RWPE2 (cell line): ENCODE measurements at regions not wholly inside any gene's neighbourhood (a gene's known extent, or its start where the extent isn't known, plus 50 kb on each side); places are given as distances from the start of the nearest gene placed in this dataset.

Experiments used
- ATAC-seq: fragments of 200-7000 bp; cut with Tn5 transposase; 3 replicates; pipeline ENCODE4 v1.9.1; 2021; ENCODE audit warnings: low read depth
- DNase-seq: peaks from one replicate; pipeline ENCODE4 v3.0.0-alpha.2; 2020; ENCODE audit warnings: low spot score
- H3K27ac ChIP-seq: fragments of 450-650 bp; 2 replicates; pipeline ENCODE4 v1.5.1; 2017; ENCODE audit warnings: mild to moderate bottlenecking; ENCODE audit not compliant: poor library complexity, severe bottlenecking
- H3K27me3 ChIP-seq: fragments of 250-450 bp; sonication (Bioruptor Pico); 2 replicates; pipeline ENCODE4 v1.5.1; 2021; ENCODE audit warnings: mild to moderate bottlenecking, moderate library complexity; ENCODE audit not compliant: insufficient read depth, poor library complexity, severe bottlenecking
- H3K36me3 ChIP-seq: fragments of 250-450 bp; sonication (Bioruptor Pico); 2 replicates; pipeline ENCODE4 v1.5.1; 2020; ENCODE audit warnings: low read depth, mild to moderate bottlenecking, moderate library complexity
- H3K4me1 ChIP-seq: fragments of 250-450 bp; sonication (Bioruptor Pico); 2 replicates; pipeline ENCODE4 v1.5.1; 2021; ENCODE audit warnings: mild to moderate bottlenecking, moderate library complexity; ENCODE audit not compliant: insufficient read depth, poor library complexity, severe bottlenecking
- H3K4me3 ChIP-seq: fragments of 250-450 bp; sonication (Bioruptor Pico); 2 replicates; pipeline ENCODE4 v1.5.1; 2021; ENCODE audit warnings: mild to moderate bottlenecking, moderate library complexity; ENCODE audit not compliant: severe bottlenecking
- H3K9me3 ChIP-seq: fragments of 250-450 bp; sonication (Bioruptor Pico); 2 replicates; pipeline ENCODE4 v1.5.1; 2021; ENCODE audit warnings: mild to moderate bottlenecking, moderate library complexity; ENCODE audit not compliant: severe bottlenecking
- TF ChIP-seq, protein P1 (sequence below): fragments of 450-650 bp; IDR thresholded peaks from one replicate; pipeline ENCODE4 v1.5.1; 2017; ENCODE audit warnings: mild to moderate bottlenecking, moderate library complexity; ENCODE audit not compliant: poor library complexity, severe bottlenecking

DNA sequence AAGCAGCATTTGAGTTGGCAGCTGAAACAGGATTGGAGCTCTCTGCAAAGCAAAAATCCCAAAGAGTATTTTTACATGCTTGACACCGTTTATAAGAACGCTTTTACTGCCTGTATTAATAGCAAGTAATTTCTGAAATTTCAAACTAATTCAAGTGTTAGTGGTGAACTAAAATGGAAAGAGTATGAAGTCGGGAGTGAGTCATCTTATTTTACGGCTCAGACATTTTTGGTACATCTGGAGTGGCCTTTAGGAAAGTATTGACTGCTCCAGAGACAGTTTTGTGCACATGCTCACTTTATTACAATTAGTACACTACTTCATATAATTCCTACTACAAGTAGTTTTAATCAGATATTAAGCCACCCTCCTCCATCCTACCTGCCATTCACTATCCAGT lies 167.4 kb downstream of the SLITRK6 start:
- no peak overlapping the region for H3K27ac ChIP-seq
- ATAC-seq (no peak), DNase-seq (no peak)
- no peaks in the 10 kb centered on the region for H3K27me3 ChIP-seq
- H3K9me3 ChIP-seq, result no peaks in the 10 kb centered on the region
- no peaks in the 10 kb centered on the region for H3K36me3 ChIP-seq
- H3K4me3 ChIP-seq, result no peak overlapping the region
- TF ChIP-seq, protein P1, sequence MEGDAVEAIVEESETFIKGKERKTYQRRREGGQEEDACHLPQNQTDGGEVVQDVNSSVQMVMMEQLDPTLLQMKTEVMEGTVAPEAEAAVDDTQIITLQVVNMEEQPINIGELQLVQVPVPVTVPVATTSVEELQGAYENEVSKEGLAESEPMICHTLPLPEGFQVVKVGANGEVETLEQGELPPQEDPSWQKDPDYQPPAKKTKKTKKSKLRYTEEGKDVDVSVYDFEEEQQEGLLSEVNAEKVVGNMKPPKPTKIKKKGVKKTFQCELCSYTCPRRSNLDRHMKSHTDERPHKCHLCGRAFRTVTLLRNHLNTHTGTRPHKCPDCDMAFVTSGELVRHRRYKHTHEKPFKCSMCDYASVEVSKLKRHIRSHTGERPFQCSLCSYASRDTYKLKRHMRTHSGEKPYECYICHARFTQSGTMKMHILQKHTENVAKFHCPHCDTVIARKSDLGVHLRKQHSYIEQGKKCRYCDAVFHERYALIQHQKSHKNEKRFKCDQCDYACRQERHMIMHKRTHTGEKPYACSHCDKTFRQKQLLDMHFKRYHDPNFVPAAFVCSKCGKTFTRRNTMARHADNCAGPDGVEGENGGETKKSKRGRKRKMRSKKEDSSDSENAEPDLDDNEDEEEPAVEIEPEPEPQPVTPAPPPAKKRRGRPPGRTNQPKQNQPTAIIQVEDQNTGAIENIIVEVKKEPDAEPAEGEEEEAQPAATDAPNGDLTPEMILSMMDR, result no peak
- H3K4me1 ChIP-seq, result no peaks in the 10 kb centered on the region

DNA sequence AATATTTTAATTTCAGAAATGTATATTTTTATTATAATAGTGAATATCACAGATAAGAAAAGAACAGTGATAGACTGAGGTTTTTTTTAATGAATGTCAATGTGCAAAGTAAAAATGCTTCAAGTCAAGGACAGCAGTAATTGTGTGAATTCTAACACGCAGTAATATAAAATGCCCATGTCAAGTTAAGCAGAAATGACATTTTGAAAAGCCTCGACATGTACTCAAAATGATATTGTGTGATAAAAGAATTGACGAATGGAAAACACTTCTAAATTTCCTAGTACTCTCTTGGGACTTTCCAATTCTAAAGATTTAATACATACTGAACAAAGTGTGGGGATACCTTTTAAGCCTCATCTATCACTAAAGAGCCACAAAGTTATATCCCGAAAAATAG lies 172.6 kb downstream of the SLITRK6 start:
- DNase-seq (no peak), ATAC-seq (no peak)
- TF ChIP-seq, protein P1, result no peak
- H3K4me1 ChIP-seq, result no peaks in the 10 kb centered on the region
- no peak overlapping the region for H3K27ac ChIP-seq
- H3K4me3 ChIP-seq, result no peak overlapping the region
- H3K36me3 ChIP-seq, result no peaks in the 10 kb centered on the region
- no peaks in the 10 kb centered on the region for H3K27me3 ChIP-seq
- H3K9me3 ChIP-seq, result no peaks in the 10 kb centered on the region

DNA sequence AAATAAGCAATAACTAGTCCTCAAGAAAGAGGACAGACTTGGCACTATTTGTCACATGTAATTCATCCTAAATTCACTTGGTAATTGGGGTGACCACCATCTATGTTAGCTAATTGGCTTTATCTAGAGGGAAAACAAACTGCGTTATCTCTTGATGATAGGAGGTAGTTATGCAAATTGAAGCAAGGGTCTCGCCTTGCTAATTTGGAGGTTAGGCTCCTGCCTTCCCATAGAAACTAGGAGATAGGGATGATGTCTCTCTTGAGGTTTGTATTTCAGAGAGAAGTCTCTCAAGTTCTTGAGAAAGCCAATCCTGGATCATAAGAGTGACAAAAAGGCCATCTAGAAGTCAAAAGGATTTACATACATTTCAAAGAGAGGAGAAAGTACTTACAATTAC lies 179.9 kb downstream of the SLITRK6 start:
- H3K27ac ChIP-seq, result no peak overlapping the region
- no peak for ATAC-seq
- no peaks in the 10 kb centered on the region for H3K27me3 ChIP-seq
- TF ChIP-seq, protein P1, result no peak
- no peaks in the 10 kb centered on the region for H3K36me3 ChIP-seq
- no peak overlapping the region for H3K4me3 ChIP-seq
- H3K9me3 ChIP-seq, result no peaks in the 10 kb centered on the region
- no peak for DNase-seq
- peaks cover 10% of the 10 kb centered on the region for H3K4me1 ChIP-seq

DNA sequence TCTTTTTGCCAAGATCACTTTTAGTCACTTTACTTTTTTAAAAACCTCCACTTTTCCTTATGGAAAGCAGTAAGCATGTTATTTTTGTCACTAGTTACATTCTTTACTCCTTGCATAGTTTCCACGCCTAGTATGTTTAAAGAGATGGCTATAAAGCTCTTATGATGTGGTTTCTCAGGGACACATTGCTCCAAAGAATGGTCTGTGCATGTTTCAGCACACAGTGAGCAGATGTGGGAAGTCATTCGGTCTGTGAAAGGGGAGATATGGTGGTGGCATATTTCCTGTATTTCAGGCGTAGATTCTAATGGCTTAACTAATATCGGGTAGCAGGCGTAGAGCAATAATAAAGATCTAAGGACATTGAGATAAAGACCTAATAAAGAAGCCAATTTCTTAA lies 180.7 kb downstream of the SLITRK6 start:
- no peaks in the 10 kb centered on the region for H3K36me3 ChIP-seq
- H3K4me1 ChIP-seq, result peaks cover 10% of the 10 kb centered on the region
- no peak overlapping the region for H3K4me3 ChIP-seq
- H3K27ac ChIP-seq, result no peak overlapping the region
- no peaks in the 10 kb centered on the region for H3K9me3 ChIP-seq
- DNase-seq (no peak), ATAC-seq (no peak)
- TF ChIP-seq, protein P1, result no peak
- H3K27me3 ChIP-seq, result no peaks in the 10 kb centered on the region

DNA sequence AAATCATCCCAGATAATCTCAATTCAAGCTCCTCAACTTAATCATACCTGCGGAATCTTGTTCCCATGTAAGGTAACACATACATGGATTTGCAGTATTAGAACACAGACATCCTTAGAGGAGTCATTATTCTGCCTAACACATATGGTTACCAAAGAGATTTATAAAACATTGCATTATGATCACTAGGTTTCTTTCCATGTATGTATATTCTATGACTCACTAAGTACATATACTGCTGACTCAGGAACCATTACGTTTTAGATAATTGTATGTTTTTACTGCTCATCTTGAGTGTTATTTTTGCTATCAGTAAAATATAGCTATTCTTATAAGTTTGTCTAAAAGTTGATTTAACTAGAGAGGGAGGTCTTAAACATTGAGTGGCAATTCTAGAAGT lies 182.9 kb downstream of the SLITRK6 start:
- Histone ChIP-seq H3K4me1 (peaks cover 10% of the 10 kb centered on the region), H3K27ac (no peak overlapping the region), H3K27me3 (no peaks in the 10 kb centered on the region), H3K4me3 (no peak overlapping the region), H3K36me3 (no peaks in the 10 kb centered on the region), H3K9me3 (no peaks in the 10 kb centered on the region)
- peak; percentile 96 for ATAC-seq
- no peak for DNase-seq
- TF ChIP-seq, protein P1, result no peak
